DMS153 treated with DMSO at 0.1 percent for 48 hours (cell line): ENCODE measurements at regions not wholly inside any gene's neighbourhood (a gene's known extent, or its start where the extent isn't known, plus 50 kb on each side); places are given as distances from the start of the nearest gene placed in this dataset.

Experiments
- DNase-seq: peaks from one replicate; lab custom pipeline; 2025; ENCODE audit not compliant: unreplicated experiment; lab: John Stamatoyannopoulos, UW

DNA sequence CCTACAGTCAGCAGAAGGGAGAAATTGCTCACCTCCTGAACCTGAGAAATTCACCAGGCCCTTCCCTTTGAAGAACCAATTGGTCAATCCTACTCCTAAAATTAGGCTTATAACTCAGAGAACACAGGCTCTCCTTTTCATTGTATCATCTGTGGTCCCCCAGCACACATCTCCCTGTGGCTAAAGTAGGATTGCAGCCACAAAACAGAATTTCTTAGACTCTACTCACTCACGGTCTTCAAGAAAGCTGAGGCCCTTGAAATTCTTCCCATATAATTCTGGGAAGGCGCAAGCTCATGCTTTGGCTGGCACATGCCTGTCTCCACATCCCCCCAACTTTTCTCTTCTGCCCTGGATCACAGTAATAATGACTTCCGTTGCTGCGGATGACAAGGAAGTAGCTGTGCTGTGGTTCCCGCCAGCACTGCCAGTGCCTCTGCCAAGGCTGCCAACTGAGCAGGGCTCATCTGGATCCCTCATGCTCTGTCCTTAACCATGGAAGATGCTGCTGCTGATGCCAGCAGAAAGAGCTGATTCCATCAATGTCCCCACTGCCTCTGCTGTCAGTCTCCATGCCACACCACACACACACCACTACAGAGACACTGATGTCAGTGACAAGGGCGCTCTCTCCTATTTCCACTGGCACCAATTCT lies 200.6 kb upstream of the POU2AF2 start:
- no peak for DNase-seq

GRCh38 chr11:111039982-111040381 lies 205.5 kb upstream of the POU2AF2 start:
- DNase-seq, result no peak

DNA sequence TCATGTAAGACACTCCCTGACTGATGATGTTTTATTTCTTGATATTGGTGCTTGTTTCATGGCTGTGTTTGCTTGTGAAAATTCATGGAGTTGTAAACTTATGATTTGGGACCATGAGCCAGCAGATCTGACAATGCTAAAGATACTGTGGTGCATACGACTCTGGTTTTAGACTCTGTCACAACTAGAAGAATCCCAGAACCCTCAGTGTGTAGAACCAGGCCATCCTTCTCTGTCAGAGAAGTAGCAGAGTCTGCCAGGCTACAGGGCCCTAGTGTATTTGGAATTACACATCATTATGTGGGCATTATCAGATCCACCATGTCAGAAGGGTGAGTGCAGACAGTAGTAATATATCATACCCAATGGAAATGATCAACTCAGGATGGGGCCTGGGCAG lies 209.8 kb upstream of the POU2AF2 start:
- DNase-seq, result no peak

DNA sequence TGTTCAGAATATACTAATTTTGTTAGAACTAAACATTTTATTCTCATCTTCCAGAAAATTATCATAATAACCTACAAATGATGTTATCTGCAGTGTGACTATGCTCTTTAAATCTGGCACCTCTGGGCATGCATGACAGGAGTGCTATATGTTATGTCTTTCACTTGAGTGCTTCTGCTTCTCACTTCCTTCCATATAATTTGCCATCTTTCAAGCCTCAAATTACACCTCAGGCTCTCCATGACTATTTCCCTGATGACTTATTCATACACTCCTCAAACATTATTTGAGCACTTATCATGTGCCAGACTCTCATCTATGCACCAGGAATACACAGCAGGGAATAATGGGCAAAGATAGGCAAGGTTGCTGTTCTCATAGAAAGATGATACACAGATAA lies 219.3 kb upstream of the POU2AF2 start:
- no peak for DNase-seq

DNA sequence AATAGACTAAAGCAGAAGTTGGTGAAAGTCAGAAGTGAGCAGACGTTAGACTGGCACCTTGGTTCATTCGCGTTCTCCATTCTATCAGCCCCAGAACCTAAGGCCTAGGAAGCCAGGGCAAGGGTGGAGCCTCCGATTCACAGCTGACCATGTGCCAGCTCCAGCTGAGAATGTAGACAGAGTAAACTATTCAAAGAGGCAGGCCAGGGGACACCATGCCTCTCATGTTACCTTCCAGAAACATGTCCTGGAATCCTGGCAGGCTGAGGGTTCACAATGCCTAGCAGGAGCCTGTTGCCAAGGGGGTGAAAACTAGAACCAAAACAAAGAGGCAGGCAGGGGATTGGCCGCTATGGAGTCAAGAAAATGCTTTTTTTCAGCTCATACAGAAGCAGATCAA lies 224.4 kb upstream of the POU2AF2 start:
- no peak for DNase-seq

DNA sequence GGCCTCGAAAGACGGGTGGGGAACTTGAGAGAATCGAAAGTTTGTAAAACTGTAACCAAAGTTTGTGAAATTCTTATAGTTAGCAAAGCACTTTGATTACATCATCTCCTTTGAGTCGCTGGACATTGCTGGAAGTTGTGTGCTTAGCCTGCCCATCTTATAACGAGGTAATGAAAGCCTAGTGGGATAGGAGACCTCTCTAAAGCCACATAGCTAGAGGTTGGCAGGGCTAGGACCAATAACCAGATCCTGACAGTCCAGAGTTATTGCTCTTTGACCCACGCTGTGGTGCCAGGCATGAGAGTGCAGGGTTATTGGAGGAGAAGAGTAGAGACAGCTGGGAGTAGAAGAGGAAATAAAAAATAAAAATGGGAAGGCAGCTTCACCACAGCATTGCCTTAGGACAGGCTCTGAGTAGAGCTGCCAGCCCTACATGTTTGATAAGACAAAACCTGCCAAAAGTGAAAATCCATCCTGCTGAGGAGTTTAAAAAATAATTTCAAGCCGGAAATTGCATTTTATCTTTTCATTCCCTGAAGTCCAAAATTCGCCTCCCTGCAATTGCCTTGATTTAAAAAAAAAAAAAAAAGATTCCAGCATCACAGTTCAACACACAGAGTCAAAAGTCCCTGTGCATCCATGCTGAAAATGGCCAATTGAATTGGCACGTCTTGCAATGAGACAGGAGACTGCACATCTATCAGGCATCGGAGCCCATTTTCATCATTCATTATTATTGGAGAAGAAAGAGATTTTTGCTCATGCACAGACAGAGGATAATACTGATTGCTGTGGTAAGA lies 225.5 kb upstream of the POU2AF2 start:
- DNase-seq, result no peak

DNA sequence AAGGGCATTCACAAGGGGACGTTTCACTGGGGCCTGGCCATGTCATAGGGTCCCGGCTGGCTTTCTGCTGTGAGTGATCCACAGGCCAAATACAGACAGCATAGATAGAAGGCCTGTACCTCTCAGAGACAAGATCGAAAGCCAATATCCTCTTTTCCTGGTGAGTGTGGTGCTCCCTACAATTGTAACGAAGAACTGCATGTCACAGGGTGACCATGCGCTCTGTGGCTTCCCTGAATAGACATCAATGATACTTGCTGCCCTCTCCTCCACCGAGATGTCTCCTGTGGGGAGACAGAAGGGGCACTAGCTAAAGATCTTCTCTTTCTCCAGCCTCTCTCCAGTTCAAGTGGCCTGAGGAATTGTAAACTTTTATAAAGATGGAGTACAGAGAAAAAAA lies 226.1 kb upstream of the POU2AF2 start:
- DNase-seq, result no peak

DNA sequence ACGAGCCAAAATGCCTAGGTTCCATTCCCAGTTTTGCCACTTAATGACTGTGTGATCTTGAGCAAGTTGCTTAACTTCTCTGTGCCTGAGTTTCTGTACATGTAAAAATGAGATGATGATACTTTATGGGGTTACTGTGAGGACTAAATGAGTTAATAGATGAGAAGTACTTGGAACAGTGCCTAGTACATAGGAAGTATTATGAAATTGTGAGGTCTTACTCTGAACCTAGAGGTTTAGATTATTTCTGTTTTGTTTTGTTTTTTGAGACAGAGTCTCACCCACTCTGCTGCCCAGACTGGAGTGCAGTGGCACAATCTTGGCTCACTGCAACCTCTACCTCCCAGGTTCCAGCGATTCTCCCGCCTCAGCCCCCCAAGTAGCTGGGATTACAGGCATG lies 227.0 kb upstream of the POU2AF2 start:
- DNase-seq, result no peak

- DNase-seq, result no peak
Observed at GRCh38 chr11:111012491-111012890, 233.0 kb upstream of the POU2AF2 start.

DNA sequence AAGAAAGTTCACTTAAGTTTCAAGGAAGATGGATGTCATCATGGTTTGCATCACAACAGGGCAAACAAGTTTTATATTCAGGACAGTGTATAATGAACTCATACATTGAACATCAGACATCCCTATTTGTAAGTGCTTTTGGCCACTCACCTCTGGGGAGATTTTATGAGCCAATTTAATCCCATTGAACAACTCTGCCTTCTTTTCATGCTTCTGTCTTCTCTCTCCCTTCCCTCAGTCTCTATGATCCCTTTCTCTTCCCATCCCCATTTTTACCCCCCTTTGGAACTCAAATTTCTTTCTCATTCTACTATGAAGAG lies 234.3 kb upstream of the POU2AF2 start:
- DNase-seq, result no peak

DNA sequence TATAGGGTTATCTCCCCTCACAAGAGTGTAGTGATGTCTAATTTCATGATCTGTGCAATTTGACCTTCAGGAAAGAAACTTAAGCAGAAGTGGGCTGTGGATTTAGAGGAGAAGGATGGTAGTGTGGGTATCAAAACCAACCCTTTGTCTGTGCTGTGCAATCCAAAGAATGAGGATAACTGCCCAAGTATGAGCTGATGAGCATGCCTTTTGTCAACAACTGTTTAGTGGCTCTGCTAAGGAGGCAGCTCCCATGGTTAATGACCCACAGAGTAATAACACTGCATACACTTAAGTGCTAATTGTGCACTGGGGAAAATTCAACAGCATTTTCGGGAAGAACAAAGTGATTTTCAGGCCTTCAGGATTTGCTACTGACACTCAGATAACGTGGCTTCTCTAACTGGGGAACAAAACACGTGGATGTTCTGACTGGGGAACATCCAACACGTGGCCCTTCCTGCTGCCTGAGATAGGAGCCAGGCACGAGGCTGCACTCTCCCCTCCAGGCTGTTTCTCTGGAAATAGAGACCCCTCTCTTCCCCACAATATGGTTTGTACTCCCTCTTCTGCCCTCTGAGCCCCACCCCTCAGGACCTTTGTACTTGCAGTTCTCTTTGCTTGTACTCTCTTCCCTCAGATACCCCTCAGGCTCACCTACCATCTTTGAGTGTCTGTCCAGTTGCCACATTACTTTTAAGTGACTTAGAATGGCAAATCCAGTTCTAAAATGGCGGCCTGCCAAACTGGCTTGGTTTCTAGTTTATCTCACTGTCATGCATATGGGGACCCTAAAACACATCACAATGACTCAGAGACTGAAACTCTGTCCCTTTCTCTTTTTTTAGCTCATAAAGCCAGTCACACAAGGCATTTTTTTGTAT lies 234.9 kb upstream of the POU2AF2 start:
- no peak for DNase-seq

- DNase-seq, result no peak
Observed at GRCh38 chr11:111006227-111006626, 239.3 kb upstream of the POU2AF2 start.

DNA sequence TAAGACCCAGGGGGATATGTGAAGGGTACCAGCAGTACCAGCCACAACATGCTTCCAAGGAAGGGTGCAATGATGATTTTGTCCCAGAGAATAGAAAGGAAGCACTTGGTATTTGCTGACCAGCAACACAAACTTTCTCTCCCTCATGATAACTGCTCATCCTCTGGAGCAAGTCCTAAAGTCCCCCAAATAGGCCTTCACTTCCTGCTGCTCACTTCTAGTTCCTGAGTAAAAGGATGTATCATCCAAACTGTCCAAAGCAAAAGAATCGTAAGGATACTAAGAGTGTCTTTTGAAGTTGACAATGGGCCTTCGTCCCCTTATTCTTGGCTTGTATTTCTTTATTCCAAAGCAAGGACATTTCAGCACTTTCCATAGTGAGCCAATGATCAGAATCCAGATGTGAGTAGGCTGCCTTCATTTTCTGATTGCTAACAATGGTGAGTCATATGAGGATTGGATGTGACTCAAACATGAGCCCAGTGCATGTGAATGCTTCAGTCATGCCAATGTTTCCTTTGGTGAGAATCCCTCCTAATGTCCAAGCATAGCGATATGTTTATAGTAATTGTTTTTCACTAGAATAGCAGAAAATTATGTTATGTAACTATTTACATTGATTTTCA lies 243.4 kb upstream of the POU2AF2 start:
- no peak for DNase-seq

DNA sequence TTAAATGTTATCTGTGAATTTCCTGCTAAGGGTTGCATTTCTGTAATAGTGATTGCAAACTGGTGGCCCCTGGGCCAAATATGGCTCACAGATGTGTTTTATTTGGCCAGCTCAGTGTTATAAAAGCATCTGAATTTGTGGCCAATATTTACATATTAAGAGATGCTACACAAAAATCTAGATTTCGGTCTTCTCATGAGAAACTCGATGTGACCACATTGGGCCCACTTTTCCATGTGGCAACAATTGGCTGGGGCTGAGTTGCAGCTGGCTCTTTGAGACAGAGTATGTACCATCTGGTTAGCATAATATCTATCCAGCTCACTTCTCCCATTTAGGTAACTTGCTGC lies 244.5 kb upstream of the POU2AF2 start:
- no peak for DNase-seq

DNA sequence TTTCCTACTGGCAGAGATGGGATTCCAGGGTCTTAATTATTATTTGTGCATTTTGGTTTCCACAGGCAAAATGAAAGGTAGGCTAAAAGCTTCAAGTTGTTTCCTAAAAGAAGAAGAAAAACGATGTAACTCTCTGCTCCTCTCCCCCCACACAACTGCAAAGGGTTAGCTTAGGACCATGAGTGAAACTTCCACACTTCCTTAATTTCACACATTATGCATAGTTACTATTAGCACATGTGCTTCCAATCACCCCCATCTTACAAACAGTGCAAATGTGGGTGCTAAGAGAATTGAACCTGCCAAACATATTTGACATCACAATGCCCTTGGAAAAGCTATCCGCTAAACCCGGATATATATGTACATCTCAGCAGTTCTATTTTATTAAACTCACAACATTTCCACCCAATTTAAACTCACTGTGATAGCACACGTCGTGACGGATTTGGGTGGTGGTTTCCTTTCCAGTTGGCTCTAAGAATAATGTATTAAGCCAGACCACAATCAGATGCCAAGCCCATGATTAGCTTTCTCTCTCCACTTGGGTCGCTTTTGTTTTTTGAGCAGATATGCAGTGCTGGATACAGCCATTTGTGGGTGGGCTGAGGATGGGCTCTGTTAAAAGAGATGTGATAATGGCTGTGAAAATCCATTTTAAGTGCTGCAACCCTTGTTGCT lies 245.0 kb upstream of the POU2AF2 start:
- DNase-seq, result no peak

DNA sequence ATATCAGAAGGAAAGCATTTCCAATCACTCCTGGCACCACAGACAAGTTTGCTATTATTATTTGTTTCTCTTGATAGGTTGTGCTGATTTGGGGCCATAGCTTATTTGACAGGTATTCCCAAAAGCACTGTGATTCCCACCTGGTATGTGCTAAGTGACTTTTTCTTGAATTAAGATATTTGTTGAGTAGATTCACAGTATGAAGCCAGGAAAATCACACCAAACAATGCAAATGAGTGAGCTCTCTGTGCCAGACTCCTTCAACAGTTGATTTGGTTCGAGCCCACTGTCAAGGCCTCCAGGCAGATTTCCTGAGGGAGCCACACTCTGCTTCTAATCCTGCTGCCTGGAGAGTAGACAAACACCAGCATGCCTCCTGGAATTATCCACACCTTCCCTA lies 253.0 kb upstream of the POU2AF2 start:
- no peak for DNase-seq

DNA sequence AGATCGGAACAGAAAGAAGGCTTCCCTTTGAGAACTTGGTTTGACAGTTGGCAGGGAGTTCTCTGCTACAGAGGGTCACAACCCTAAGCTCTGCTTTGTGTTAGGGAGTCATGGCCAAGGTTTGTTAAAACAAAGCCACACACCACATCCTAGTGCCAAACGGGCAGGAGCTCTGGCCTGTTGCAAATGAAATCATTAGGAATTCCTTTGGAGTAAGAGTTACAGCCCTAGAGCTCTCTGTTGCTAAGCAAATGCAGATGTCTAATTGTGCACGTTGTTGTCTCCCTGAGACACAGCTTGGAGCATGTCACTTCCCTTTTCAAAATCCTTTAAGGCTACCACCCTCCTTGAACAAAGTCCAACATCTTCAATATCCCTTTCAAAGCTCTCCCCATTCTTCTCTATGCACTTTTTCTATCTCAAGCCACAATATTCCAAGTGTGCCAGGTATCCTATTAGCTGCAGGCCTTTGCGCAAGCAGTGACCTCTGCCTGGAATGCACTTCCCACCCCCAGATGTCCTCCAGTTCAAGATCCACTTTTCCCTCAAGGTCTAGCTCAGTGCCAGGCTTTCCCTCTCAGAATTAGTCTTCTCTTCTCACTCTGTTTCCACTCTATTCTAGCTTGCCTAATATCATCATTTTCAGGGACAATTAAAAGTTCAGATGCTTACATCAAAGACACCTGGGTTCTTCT lies 253.7 kb upstream of the POU2AF2 start:
- no peak for DNase-seq

- DNase-seq, result no peak
Observed at GRCh38 chr11:110990311-110990710, 255.2 kb upstream of the POU2AF2 start.

DNA sequence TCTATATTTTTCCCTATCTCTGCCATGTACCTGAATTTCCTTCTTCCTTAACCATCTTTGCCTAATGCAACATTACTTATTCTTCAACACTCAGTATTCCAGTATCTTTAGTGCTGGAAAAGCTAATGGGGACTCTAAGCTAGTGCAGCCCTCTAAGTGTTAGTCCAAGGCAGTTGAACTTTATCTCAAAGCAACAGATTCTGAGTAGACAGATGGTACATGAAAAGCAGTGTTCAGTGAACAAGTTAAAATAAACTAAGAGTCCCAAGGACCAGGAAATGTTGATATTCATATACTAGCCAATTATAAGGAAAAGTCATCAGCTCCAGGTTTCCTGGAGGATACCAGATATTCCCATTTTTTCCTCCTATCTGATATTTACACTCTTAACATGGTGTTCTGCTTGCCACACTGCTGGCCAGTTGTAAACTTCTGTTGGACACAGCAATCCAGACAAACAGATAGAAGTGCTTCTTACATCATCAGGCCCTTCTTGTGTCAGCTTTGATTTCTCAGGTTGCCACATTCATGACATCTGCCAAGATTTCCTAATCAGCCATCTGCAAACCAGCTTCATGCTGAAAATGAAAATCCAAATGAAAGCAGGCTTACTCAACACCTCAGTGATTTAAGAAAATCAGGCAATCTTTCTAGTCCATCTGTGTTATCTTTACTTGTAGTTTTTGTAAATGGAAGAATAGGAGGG lies 255.9 kb upstream of the POU2AF2 start:
- no peak for DNase-seq

DNA sequence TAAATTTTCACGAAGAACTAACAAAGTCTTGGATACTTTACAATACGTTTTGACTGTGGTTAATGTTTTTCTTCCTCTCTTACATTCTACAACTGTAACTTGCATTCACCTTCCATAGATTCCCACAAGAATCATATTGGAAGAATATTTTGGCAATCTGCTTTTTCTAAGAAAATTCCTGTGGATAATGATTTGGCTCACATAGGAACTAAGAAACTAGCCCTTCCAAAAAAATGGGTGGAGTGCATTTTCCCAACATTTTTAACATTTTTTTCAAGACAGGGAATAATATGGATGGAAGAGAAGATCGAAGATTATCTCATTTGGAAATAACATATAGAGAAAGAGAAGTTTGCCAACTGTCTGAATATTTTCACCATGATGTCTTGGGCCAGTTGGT lies 256.9 kb upstream of the POU2AF2 start:
- no peak for DNase-seq
